H9 (cell line): ENCODE measurements at regions not wholly inside any gene's neighbourhood (a gene's known extent, or its start where the extent isn't known, plus 50 kb on each side); places are given as distances from the start of the nearest gene placed in this dataset.

Experiments used
- DNase-seq: peaks from one replicate; pipeline ENCODE4 v3.0.0-alpha.2; 2017
- H2AFZ ChIP-seq: one replicate; pipeline ENCODE4 v1.6.1; 2013; ENCODE audit warnings: mild to moderate bottlenecking, low read length, control low read depth, moderate library complexity
- H2AK5ac ChIP-seq: 2 replicates; pipeline ENCODE4 v1.6.1; 2013; ENCODE audit warnings: low read length, control low read depth, mixed read lengths; ENCODE audit not compliant: insufficient read length
- H2BK120ac ChIP-seq: one replicate; pipeline ENCODE4 v1.6.1; 2013; ENCODE audit warnings: low read depth, mild to moderate bottlenecking, low read length, control low read depth, inconsistent platforms; ENCODE audit not compliant: poor library complexity, severe bottlenecking
- H2BK12ac ChIP-seq: 2 replicates; pipeline ENCODE4 v1.6.1; 2013; ENCODE audit warnings: low read length, control low read depth, mixed read lengths, low read depth; ENCODE audit not compliant: insufficient read length
- H2BK15ac ChIP-seq: 2 replicates; pipeline ENCODE4 v1.6.1; 2013; ENCODE audit warnings: low read depth, low read length, control low read depth
- H2BK20ac ChIP-seq: one replicate; pipeline ENCODE4 v1.6.1; 2013; ENCODE audit warnings: low read depth, mild to moderate bottlenecking, low read length, control low read depth, inconsistent platforms; ENCODE audit not compliant: poor library complexity, severe bottlenecking
- H2BK5ac ChIP-seq: 2 replicates; pipeline ENCODE4 v1.6.1; 2013; ENCODE audit warnings: low read length, control low read depth, mixed read lengths; ENCODE audit not compliant: insufficient read length
- H3K14ac ChIP-seq: 2 replicates; pipeline ENCODE4 v1.6.1; 2013; ENCODE audit warnings: low read length, control low read depth; ENCODE audit not compliant: insufficient read depth
- H3K18ac ChIP-seq: 2 replicates; pipeline ENCODE4 v1.6.1; 2013; ENCODE audit warnings: low read depth, mild to moderate bottlenecking, mixed read lengths, low read length, control low read depth; ENCODE audit not compliant: insufficient read length
- H3K23ac ChIP-seq: 2 replicates; pipeline ENCODE4 v1.6.1; 2013; ENCODE audit warnings: low read length, control low read depth, mixed read lengths, low read depth; ENCODE audit not compliant: insufficient read length
- H3K23me2 ChIP-seq: 2 replicates; pipeline ENCODE4 v1.6.1; 2013; ENCODE audit warnings: low read depth, mild to moderate bottlenecking, mixed read lengths, low read length, control low read depth; ENCODE audit not compliant: insufficient read length, poor library complexity, severe bottlenecking
- H3K27ac ChIP-seq: 2 replicates; pipeline ENCODE4 v1.5.1; 2013; ENCODE audit warnings: low read length, control low read depth, mixed read lengths, low read depth; ENCODE audit not compliant: insufficient read length
- H3K27me3 ChIP-seq: 2 replicates; pipeline ENCODE4 v1.6.1; 2013; ENCODE audit warnings: low read length, control low read depth, inconsistent platforms; ENCODE audit not compliant: insufficient read depth
- H3K4ac ChIP-seq: 2 replicates; pipeline ENCODE4 v1.6.1; 2013; ENCODE audit warnings: low read depth, mild to moderate bottlenecking, control low read depth, inconsistent platforms, low read length, moderate library complexity
- H3K4me1 ChIP-seq: 2 replicates; pipeline ENCODE4 v1.6.1; 2013; ENCODE audit warnings: low read length, control low read depth, inconsistent platforms; ENCODE audit not compliant: insufficient read depth
- H3K4me2 ChIP-seq: 2 replicates; pipeline ENCODE4 v1.6.1; 2013; ENCODE audit warnings: low read length, control low read depth, mixed read lengths; ENCODE audit not compliant: insufficient read length, insufficient read depth
- H3K56ac ChIP-seq: 2 replicates; pipeline ENCODE4 v1.6.1; 2013; ENCODE audit warnings: low read depth, mild to moderate bottlenecking, mixed read lengths, low read length, control low read depth; ENCODE audit not compliant: insufficient read length
- H3K79me1 ChIP-seq: 2 replicates; pipeline ENCODE4 v1.6.1; 2013; ENCODE audit warnings: low read depth, mild to moderate bottlenecking, moderate library complexity, low read length, control low read depth, inconsistent platforms; ENCODE audit not compliant: insufficient read depth, poor library complexity, severe bottlenecking
- H3K79me2 ChIP-seq: 2 replicates; pipeline ENCODE4 v1.6.1; 2013; ENCODE audit warnings: low read length, control low read depth, inconsistent platforms; ENCODE audit not compliant: insufficient read depth
- H3K9ac ChIP-seq: 2 replicates; pipeline ENCODE4 v1.6.1; 2013; ENCODE audit warnings: low read length, control low read depth, mixed read lengths; ENCODE audit not compliant: insufficient read length; ENCODE audit errors: extremely low read depth
- H3K9me3 ChIP-seq: one replicate; pipeline ENCODE4 v1.6.1; 2013; ENCODE audit warnings: low read depth, low read length, inconsistent platforms; ENCODE audit not compliant: control insufficient read depth
- H3T11ph ChIP-seq: one replicate; pipeline ENCODE4 v1.6.1; 2013; ENCODE audit warnings: mild to moderate bottlenecking, low read length, control low read depth, inconsistent platforms
- H4K20me1 ChIP-seq: one replicate; pipeline ENCODE4 v1.6.1; 2013; ENCODE audit not compliant: control insufficient read depth, insufficient read length, insufficient read depth
- H4K5ac ChIP-seq: 2 replicates; pipeline ENCODE4 v1.6.1; 2013; ENCODE audit warnings: low read depth, mild to moderate bottlenecking, mixed read lengths, low read length, control low read depth; ENCODE audit not compliant: insufficient read length
- H4K8ac ChIP-seq: replicated peaks from 2 replicates; pipeline ENCODE4 v1.6.1; 2013; ENCODE audit warnings: low read length, control low read depth, mixed read lengths, low read depth; ENCODE audit not compliant: insufficient read length
- H4K91ac ChIP-seq: 2 replicates; pipeline ENCODE4 v1.6.1; 2013; ENCODE audit warnings: low read depth, mild to moderate bottlenecking, moderate library complexity, mixed read lengths, low read length, control low read depth; ENCODE audit not compliant: insufficient read length
- H3K27ac Mint-ChIP-seq, 3 experiments: 2 replicates in 2 of 3; 3 replicates in 1 of 3; pipeline ENCODE4 v1.8.0; 2020 to 2021; ENCODE audit warnings: mixed read lengths in 3 of 3, mild to moderate bottlenecking in 1 of 3, moderate library complexity in 1 of 3
- H3K27me3 Mint-ChIP-seq: 2 replicates; pipeline ENCODE4 v1.8.0; 2021; ENCODE audit warnings: low read depth, mild to moderate bottlenecking, moderate library complexity, mixed read lengths
- H3K36me3 Mint-ChIP-seq, 3 experiments: 2 replicates in 2 of 3; 3 replicates in 1 of 3; pipeline ENCODE4 v1.8.0; 2020 to 2021; ENCODE audit warnings: low read depth in 3 of 3, mixed read lengths in 3 of 3; ENCODE audit not compliant: insufficient read depth in 1 of 3
- H3K4me1 Mint-ChIP-seq, 2 experiments: 2 replicates each; pipeline ENCODE4 v1.8.0; 2020; ENCODE audit warnings: mixed read lengths in 2 of 2
- H3K4me3 Mint-ChIP-seq, 2 experiments: 2 replicates in 1 of 2; 3 replicates in 1 of 2; pipeline ENCODE4 v1.8.0; 2020 to 2021; ENCODE audit warnings: mild to moderate bottlenecking in 2 of 2, mixed read lengths in 2 of 2, moderate library complexity in 1 of 2
- H3K9me3 Mint-ChIP-seq, 2 experiments: 2 replicates in 1 of 2; 3 replicates in 1 of 2; pipeline ENCODE4 v1.8.0; 2020; ENCODE audit warnings: mild to moderate bottlenecking in 2 of 2, mixed read lengths in 2 of 2, moderate library complexity in 1 of 2
- CTCF ChIP-seq: fragments of 200-600 bp; sonication (generic); conservative IDR thresholded peaks from 3 replicates; pipeline ENCODE4 v1.8.0; 2021; ENCODE audit warnings: antibody characterized with exemption, mild to moderate bottlenecking
- WGBS: extraction: QIAGEN DNeasy Blood & Tissue Kit; methylation state at CpG from one replicate; pipeline ENCODE4 v1.1.7; 2013; ENCODE audit warnings: missing lambda C conversion rate, low lambda C conversion rate, mixed read lengths; ENCODE audit not compliant: insufficient read length; ENCODE audit errors: extremely low coverage; 5-methylcytosine and 5-hydroxymethylcytosine counted together

GRCh38 chr18:22547807-22548561 lies 130.3 kb upstream of the CTAGE1 start:
- Histone ChIP-seq H3K4me1 (no peaks in the 10 kb centered on the region; the same call in 1 of the 2 replicates), H3K27ac (no peak overlapping the region), H4K91ac (no peak overlapping the region), H2AFZ (no peak overlapping the region), H3K9me3 (no peaks in the 10 kb centered on the region), H2BK5ac (no peak overlapping the region), H3K14ac (no peak overlapping the region), H2BK12ac (no peak overlapping the region), H2BK20ac (no peak overlapping the region), H3K23ac (no peak overlapping the region), H3K9ac (no peak overlapping the region), H2BK15ac (no peak overlapping the region), H3K4ac (no peak overlapping the region), H3K4me2 (no peak overlapping the region), H3T11ph (no peak overlapping the region), H4K20me1 (no peaks in the 10 kb centered on the region), H3K56ac (no peak overlapping the region), H3K18ac (no peak overlapping the region), H3K79me1 (no peaks in the 10 kb centered on the region), H3K79me2 (no peaks in the 10 kb centered on the region), H4K8ac (no peak overlapping the region), H3K23me2 (no peaks in the 10 kb centered on the region), H4K5ac (no peak overlapping the region), H2AK5ac (no peak overlapping the region), H3K27me3 (no peaks in the 10 kb centered on the region; the same call in 1 of the 2 replicates), H2BK120ac (no peak overlapping the region)
- peaks cover 5 to 11% of the 10 kb centered on the region in 2 experiments; a peak in 3 of 4 replicates for H3K4me1 Mint-ChIP-seq
- H3K9me3 Mint-ChIP-seq, result no peaks in the 10 kb centered on the region
- no peak for DNase-seq
- no peaks in the 10 kb centered on the region for H3K36me3 Mint-ChIP-seq
- H3K27me3 Mint-ChIP-seq, result no peaks in the 10 kb centered on the region; the same call in 1 of the 2 replicates
- no CpG with 5 or more reads among the region's 11 CpGs for WGBS
- H3K27ac Mint-ChIP-seq, result no peak overlapping the region
- no peak for TF ChIP-seq CTCF
- H3K4me3 Mint-ChIP-seq, result no peak overlapping the region
